ENCODE measurements at regions not wholly inside any gene's neighbourhood (a gene's known extent, or its start where the extent isn't known, plus 50 kb on each side); places are given as distances from the start of the nearest gene placed in this dataset.

- Histone ChIP-seq H3K4me3 (no peak overlapping the region), H3K27ac (ENCODE audit: low read depth in 1 of 2, low read length in 1 of 2) (no peak overlapping the region), H3K36me3 (ENCODE audit: control insufficient read depth in 4 of 4, insufficient read depth in 4 of 4, low read length in 4 of 4) (no peaks in the 10 kb centered on the region), H3K27me3 (ENCODE audit: control insufficient read depth in 3 of 3, insufficient read depth in 3 of 3, low read length in 2 of 3) (no peaks in the 10 kb centered on the region), H3K9ac (ENCODE audit: insufficient read depth in 1 of 2, low read length in 2 of 2) (no peak overlapping the region), H3K9me3 (ENCODE audit: control insufficient read depth in 4 of 4, insufficient read depth in 3 of 4, low read length in 3 of 4) (no peaks in the 10 kb centered on the region), H3K4me1 (ENCODE audit: control insufficient read depth in 5 of 5, insufficient read depth in 5 of 5, low read length in 5 of 5) (no peaks in the 10 kb centered on the region)
- TF ChIP-seq, protein P1, sequence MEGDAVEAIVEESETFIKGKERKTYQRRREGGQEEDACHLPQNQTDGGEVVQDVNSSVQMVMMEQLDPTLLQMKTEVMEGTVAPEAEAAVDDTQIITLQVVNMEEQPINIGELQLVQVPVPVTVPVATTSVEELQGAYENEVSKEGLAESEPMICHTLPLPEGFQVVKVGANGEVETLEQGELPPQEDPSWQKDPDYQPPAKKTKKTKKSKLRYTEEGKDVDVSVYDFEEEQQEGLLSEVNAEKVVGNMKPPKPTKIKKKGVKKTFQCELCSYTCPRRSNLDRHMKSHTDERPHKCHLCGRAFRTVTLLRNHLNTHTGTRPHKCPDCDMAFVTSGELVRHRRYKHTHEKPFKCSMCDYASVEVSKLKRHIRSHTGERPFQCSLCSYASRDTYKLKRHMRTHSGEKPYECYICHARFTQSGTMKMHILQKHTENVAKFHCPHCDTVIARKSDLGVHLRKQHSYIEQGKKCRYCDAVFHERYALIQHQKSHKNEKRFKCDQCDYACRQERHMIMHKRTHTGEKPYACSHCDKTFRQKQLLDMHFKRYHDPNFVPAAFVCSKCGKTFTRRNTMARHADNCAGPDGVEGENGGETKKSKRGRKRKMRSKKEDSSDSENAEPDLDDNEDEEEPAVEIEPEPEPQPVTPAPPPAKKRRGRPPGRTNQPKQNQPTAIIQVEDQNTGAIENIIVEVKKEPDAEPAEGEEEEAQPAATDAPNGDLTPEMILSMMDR (IDR thresholded peaks at IDR 0.05; ENCODE audit: control extremely low read depth, extremely low read depth) = no peak
- DNase-seq (peak in 1 of 3 donors; percentile 26), ATAC-seq (ENCODE audit: insufficient read depth, low FRiP score) (no peak)
- 62 to 76% methylated on average over 3 of the region's 3 CpGs for WGBS, 2 donors
Measured at GRCh38 chr15:47890397-47891150, 173.3 kb downstream of the SEMA6D start.

DNA sequence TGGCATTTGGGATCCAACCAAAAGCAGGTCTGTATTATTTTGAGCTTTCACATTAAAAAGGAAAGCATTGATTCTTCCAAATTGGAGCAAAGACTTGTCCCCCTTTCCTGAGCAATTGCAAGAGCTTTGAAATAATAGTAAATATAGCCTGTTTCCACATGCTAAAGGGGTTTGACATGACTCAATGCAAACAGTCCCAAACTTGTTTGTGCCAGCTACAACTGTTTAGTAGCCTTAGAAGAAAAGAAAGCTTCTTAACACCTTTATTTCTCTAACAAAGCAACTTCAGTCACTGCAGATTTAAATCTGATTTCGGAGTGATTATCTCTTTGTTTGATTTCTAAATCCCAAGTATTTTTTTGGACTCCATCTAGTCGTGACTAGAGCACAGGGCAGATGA, 180.2 kb downstream of the SEMA6D start:
- H3K9me3 ChIP-seq (ENCODE audit: control insufficient read depth in 4 of 4, insufficient read depth in 3 of 4, low read length in 3 of 4) = no peaks in the 10 kb centered on the region
- no peaks in the 10 kb centered on the region for H3K36me3 ChIP-seq (ENCODE audit: control insufficient read depth in 4 of 4, insufficient read depth in 4 of 4, low read length in 4 of 4)
- H3K27me3 ChIP-seq (ENCODE audit: control insufficient read depth in 3 of 3, insufficient read depth in 3 of 3, low read length in 2 of 3) = no peaks in the 10 kb centered on the region
- H3K4me1 ChIP-seq (ENCODE audit: control insufficient read depth in 5 of 5, insufficient read depth in 5 of 5, low read length in 5 of 5) = no peaks in the 10 kb centered on the region
- H3K9ac ChIP-seq (ENCODE audit: insufficient read depth in 1 of 2, low read length in 2 of 2) = no peak overlapping the region
- TF ChIP-seq, protein P1 (IDR thresholded peaks at IDR 0.05; ENCODE audit: control extremely low read depth, extremely low read depth) = no peak
- no peak overlapping the region for H3K27ac ChIP-seq (ENCODE audit: low read depth in 1 of 2, low read length in 1 of 2)
- DNase-seq (no peak), ATAC-seq (ENCODE audit: insufficient read depth, low FRiP score) (no peak)
- no peak overlapping the region for H3K4me3 ChIP-seq
- 61 to 84% methylated on average over 2 of the region's 2 CpGs for WGBS, 2 donors

- 83 to 89% methylated on average over 1 of the region's 1 CpG for WGBS, 2 donors
- no peak overlapping the region for H3K9ac ChIP-seq (ENCODE audit: insufficient read depth in 1 of 2, low read length in 2 of 2)
- DNase-seq = no peak
- H3K9me3 ChIP-seq (ENCODE audit: control insufficient read depth in 4 of 4, insufficient read depth in 3 of 4, low read length in 3 of 4) = peaks cover 0 to 9% (median 6%) of the 10 kb centered on the region in 4 donors
- peaks cover 0 to 3% (median 0%) of the 10 kb centered on the region in 4 donors for H3K36me3 ChIP-seq (ENCODE audit: control insufficient read depth in 4 of 4, insufficient read depth in 4 of 4, low read length in 4 of 4)
- H3K27me3 ChIP-seq (ENCODE audit: control insufficient read depth in 3 of 3, insufficient read depth in 3 of 3, low read length in 2 of 3) = no peaks in the 10 kb centered on the region
- TF ChIP-seq, protein P1 (IDR thresholded peaks at IDR 0.05; ENCODE audit: control extremely low read depth, extremely low read depth) = no peak
- H3K4me3 ChIP-seq = no peak overlapping the region
- no peak for ATAC-seq (ENCODE audit: insufficient read depth, low FRiP score)
- H3K27ac ChIP-seq (ENCODE audit: low read depth in 1 of 2, low read length in 1 of 2) = no peak overlapping the region
- H3K4me1 ChIP-seq (ENCODE audit: control insufficient read depth in 5 of 5, insufficient read depth in 5 of 5, low read length in 5 of 5) = no peaks in the 10 kb centered on the region
Measured at GRCh38 chr15:47900751-47901150, 183.4 kb downstream of the SEMA6D start.

DNA sequence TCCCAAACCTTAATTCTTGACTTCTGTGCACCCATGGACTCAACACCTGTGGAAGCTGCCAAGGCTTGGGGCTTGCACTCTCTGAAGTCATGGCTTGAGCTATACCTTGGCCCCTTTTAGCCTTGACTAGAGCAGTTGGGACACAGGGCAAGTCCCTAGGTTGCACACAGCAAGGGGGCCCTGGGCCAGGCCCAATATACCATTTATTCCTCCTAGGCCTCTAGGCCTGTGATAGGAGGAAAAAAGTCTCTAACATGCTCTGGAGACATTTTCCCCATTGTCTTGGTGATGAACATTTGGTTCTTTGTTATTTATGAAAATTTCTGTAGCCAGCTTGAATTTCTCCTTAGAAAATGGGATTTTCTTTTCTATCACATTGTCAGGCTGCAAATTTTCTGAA, 186.1 kb downstream of the SEMA6D start:
- H3K9ac ChIP-seq (ENCODE audit: insufficient read depth in 1 of 2, low read length in 2 of 2) = no peak overlapping the region
- TF ChIP-seq, protein P1 (IDR thresholded peaks at IDR 0.05; ENCODE audit: control extremely low read depth, extremely low read depth) = no peak
- no peaks in the 10 kb centered on the region for H3K4me1 ChIP-seq (ENCODE audit: control insufficient read depth in 5 of 5, insufficient read depth in 5 of 5, low read length in 5 of 5)

More for the DNA sequence above, 186.1 kb downstream of the SEMA6D start:
- no peak for ATAC-seq (ENCODE audit: insufficient read depth, low FRiP score)
- Histone ChIP-seq H3K36me3 (ENCODE audit: control insufficient read depth in 4 of 4, insufficient read depth in 4 of 4, low read length in 4 of 4) (peaks cover 0 to 3% (median 0%) of the 10 kb centered on the region in 4 donors), H3K9me3 (ENCODE audit: control insufficient read depth in 4 of 4, insufficient read depth in 3 of 4, low read length in 3 of 4) (peaks cover 0 to 9% (median 6%) of the 10 kb centered on the region in 4 donors), H3K27ac (ENCODE audit: low read depth in 1 of 2, low read length in 1 of 2) (no peak overlapping the region), H3K27me3 (ENCODE audit: control insufficient read depth in 3 of 3, insufficient read depth in 3 of 3, low read length in 2 of 3) (no peaks in the 10 kb centered on the region), H3K4me3 (no peak overlapping the region)
- no peak for DNase-seq

Data from lung (tissue), 11 donors.